ENCODE measurements at regions not wholly inside any gene's neighbourhood (a gene's known extent, or its start where the extent isn't known, plus 50 kb on each side); places are given as distances from the start of the nearest gene placed in this dataset.

GRCh38 chr21:27584256-27584655 is 617.4 kb upstream of the ADAMTS5 start:
- TF ChIP-seq, protein P1, sequence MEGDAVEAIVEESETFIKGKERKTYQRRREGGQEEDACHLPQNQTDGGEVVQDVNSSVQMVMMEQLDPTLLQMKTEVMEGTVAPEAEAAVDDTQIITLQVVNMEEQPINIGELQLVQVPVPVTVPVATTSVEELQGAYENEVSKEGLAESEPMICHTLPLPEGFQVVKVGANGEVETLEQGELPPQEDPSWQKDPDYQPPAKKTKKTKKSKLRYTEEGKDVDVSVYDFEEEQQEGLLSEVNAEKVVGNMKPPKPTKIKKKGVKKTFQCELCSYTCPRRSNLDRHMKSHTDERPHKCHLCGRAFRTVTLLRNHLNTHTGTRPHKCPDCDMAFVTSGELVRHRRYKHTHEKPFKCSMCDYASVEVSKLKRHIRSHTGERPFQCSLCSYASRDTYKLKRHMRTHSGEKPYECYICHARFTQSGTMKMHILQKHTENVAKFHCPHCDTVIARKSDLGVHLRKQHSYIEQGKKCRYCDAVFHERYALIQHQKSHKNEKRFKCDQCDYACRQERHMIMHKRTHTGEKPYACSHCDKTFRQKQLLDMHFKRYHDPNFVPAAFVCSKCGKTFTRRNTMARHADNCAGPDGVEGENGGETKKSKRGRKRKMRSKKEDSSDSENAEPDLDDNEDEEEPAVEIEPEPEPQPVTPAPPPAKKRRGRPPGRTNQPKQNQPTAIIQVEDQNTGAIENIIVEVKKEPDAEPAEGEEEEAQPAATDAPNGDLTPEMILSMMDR (IDR thresholded peaks at IDR 0.05), result no peak
- TF ChIP-seq POLR2AphosphoS5 (IDR thresholded peaks at IDR 0.05; ENCODE audit: low read depth, low read length) (no peak), SIN3A (IDR thresholded peaks at IDR 0.05; ENCODE audit: borderline replicate concordance, insufficient read depth, low read depth, low read length) (no peak)
- TF ChIP-seq, protein P2, sequence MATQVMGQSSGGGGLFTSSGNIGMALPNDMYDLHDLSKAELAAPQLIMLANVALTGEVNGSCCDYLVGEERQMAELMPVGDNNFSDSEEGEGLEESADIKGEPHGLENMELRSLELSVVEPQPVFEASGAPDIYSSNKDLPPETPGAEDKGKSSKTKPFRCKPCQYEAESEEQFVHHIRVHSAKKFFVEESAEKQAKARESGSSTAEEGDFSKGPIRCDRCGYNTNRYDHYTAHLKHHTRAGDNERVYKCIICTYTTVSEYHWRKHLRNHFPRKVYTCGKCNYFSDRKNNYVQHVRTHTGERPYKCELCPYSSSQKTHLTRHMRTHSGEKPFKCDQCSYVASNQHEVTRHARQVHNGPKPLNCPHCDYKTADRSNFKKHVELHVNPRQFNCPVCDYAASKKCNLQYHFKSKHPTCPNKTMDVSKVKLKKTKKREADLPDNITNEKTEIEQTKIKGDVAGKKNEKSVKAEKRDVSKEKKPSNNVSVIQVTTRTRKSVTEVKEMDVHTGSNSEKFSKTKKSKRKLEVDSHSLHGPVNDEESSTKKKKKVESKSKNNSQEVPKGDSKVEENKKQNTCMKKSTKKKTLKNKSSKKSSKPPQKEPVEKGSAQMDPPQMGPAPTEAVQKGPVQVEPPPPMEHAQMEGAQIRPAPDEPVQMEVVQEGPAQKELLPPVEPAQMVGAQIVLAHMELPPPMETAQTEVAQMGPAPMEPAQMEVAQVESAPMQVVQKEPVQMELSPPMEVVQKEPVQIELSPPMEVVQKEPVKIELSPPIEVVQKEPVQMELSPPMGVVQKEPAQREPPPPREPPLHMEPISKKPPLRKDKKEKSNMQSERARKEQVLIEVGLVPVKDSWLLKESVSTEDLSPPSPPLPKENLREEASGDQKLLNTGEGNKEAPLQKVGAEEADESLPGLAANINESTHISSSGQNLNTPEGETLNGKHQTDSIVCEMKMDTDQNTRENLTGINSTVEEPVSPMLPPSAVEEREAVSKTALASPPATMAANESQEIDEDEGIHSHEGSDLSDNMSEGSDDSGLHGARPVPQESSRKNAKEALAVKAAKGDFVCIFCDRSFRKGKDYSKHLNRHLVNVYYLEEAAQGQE (IDR thresholded peaks at IDR 0.05; ENCODE audit: insufficient read depth in 1 of 2, low read depth in 2 of 2, low read length in 1 of 2), result no peak
